OCI-LY7 (cell line): ENCODE measurements at regions not wholly inside any gene's neighbourhood (a gene's known extent, or its start where the extent isn't known, plus 50 kb on each side); places are given as distances from the start of the nearest gene placed in this dataset.

ENCODE experiments used
- BruUV-seq: library from RNA; stranded (reverse); fragments of 400-500 nt; replicated peaks from 2 replicates; lab custom pipeline; 2021; lab: Mats Ljungman, UMichigan
- CTCF ChIA-PET: fragments of 300-600 bp; sonication (Branson Sonifier 250); formaldehyde crosslinking; loops from one replicate; lab custom pipeline; 2022; ENCODE audit warnings: antibody characterized with exemption; ENCODE audit not compliant: unreplicated experiment; lab: Charles Lee
- POLR2A ChIA-PET: fragments of 300-600 bp; sonication (Branson Sonifier 250); formaldehyde crosslinking; loops from one replicate; lab custom pipeline; 2022; ENCODE audit warnings: antibody characterized with exemption; lab: Charles Lee
- DNase-seq: peaks from one replicate; pipeline ENCODE4 v3.0.0-alpha.2; 2015; ENCODE audit warnings: low spot score
- H2AFZ ChIP-seq: fragments of 200-600 bp; sonication (generic), shearing (Covaris generic); 2 replicates; pipeline ENCODE4 v1.6.1; 2014; ENCODE audit warnings: mild to moderate bottlenecking, antibody characterized with exemption, low read length, moderate library complexity
- H3K27ac ChIP-seq: fragments of 200-600 bp; sonication (generic); 2 replicates; pipeline ENCODE4 v1.5.1; 2014; ENCODE audit warnings: mixed run types, low read depth, mild to moderate bottlenecking, moderate library complexity, low read length, inconsistent platforms; ENCODE audit not compliant: poor library complexity, severe bottlenecking
- H3K36me3 ChIP-seq: fragments of 200-600 bp; sonication (generic); 2 replicates; pipeline ENCODE4 v1.6.1; 2014; ENCODE audit warnings: mild to moderate bottlenecking, antibody characterized with exemption, low read length, moderate library complexity, mixed read lengths; ENCODE audit not compliant: insufficient read depth
- H3K4me1 ChIP-seq: fragments of 200-600 bp; sonication (generic); 2 replicates; pipeline ENCODE4 v1.5.1; 2014; ENCODE audit warnings: mild to moderate bottlenecking, low read length; ENCODE audit not compliant: insufficient read depth, poor library complexity, severe bottlenecking
- H3K4me2 ChIP-seq: fragments of 200-600 bp; sonication (generic); 2 replicates; pipeline ENCODE4 v1.6.1; 2014; ENCODE audit warnings: mild to moderate bottlenecking, low read length
- H3K4me3 ChIP-seq: fragments of 200-600 bp; sonication (generic); 2 replicates; pipeline ENCODE4 v1.5.1; 2014; ENCODE audit warnings: mild to moderate bottlenecking, low read depth, low read length; ENCODE audit not compliant: poor library complexity, severe bottlenecking
- H3K79me2 ChIP-seq: fragments of 200-600 bp; sonication (generic); 2 replicates; pipeline ENCODE4 v1.6.1; 2016; ENCODE audit warnings: low read depth, mild to moderate bottlenecking, low read length, moderate library complexity, mixed read lengths; ENCODE audit not compliant: insufficient read depth
- H3K9me2 ChIP-seq: fragments of 200-600 bp; sonication (generic); 2 replicates; pipeline ENCODE4 v1.6.1; 2016; ENCODE audit warnings: mild to moderate bottlenecking, low read length, mixed read lengths; ENCODE audit not compliant: insufficient read depth
- H3K9me3 ChIP-seq: fragments of 200-600 bp; sonication (generic); 2 replicates; pipeline ENCODE4 v1.6.1; 2014; ENCODE audit warnings: mild to moderate bottlenecking, mixed run types, low read length, mixed read lengths
- H4K20me1 ChIP-seq: fragments of 200-600 bp; sonication (generic); 2 replicates; pipeline ENCODE4 v1.6.1; 2014; ENCODE audit warnings: mild to moderate bottlenecking, antibody characterized with exemption, low read length, moderate library complexity, mixed read lengths; ENCODE audit not compliant: insufficient read depth
- EZH2phosphoT487 ChIP-seq: fragments of 200-600 bp; sonication (generic); IDR thresholded peaks from 2 replicates; pipeline ENCODE4 v1.6.1; 2018; ENCODE audit warnings: low read depth, borderline replicate concordance, mild to moderate bottlenecking, mixed run types, antibody characterized with exemption, low read length, moderate library complexity, mixed read lengths
- intact Hi-C: fragments of 100-400 bp; cut with micrococcal nuclease; formaldehyde crosslinking; loops from one replicate; pipeline ENCODE4 v1.10.0; 2022; ENCODE audit not compliant: unreplicated experiment
- TF ChIP-seq, protein P1 (sequence below): fragments of 200-600 bp; sonication (generic); conservative IDR thresholded peaks from 2 replicates; pipeline ENCODE4 v1.5.1; 2014; ENCODE audit warnings: mild to moderate bottlenecking, antibody characterized with exemption, low read length, moderate library complexity, mixed read lengths

DNA sequence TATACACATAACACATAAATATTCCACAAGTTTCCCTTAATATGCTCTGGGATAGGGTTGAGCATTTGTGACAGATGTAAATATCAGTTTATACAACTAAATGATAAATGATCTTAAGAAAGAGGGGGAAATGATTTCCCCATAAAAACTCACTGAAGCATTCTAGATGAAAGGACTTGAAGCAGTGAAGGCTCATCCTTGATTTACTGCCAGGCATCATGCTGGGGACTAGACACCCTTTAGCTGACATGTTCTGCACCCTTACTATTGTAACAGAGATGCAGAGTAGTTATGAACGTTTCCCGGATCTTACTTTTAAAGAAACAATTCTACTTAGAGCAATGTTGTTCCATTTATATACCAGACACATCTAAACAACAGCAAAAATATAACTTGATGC lies 235.8 kb downstream of the PTGER3 start:
- Histone ChIP-seq H4K20me1 (no peaks in the 10 kb centered on the region), H3K9me3 (no peaks in the 10 kb centered on the region), H3K79me2 (no peaks in the 10 kb centered on the region), H3K4me2 (no peak overlapping the region), H3K36me3 (no peaks in the 10 kb centered on the region), H3K4me1 (no peaks in the 10 kb centered on the region), H3K4me3 (no peak overlapping the region), H3K27ac (no peak overlapping the region), H2AFZ (no peak overlapping the region), H3K9me2 (no peaks in the 10 kb centered on the region)
- intact Hi-C loops = no loop called here
- BruUV-seq = no TSS peak
- no peak for DNase-seq
- CTCF ChIA-PET = no interaction called here
- POLR2A ChIA-PET = no interaction called here
- TF ChIP-seq EZH2phosphoT487 = no peak
- TF ChIP-seq, protein P1, sequence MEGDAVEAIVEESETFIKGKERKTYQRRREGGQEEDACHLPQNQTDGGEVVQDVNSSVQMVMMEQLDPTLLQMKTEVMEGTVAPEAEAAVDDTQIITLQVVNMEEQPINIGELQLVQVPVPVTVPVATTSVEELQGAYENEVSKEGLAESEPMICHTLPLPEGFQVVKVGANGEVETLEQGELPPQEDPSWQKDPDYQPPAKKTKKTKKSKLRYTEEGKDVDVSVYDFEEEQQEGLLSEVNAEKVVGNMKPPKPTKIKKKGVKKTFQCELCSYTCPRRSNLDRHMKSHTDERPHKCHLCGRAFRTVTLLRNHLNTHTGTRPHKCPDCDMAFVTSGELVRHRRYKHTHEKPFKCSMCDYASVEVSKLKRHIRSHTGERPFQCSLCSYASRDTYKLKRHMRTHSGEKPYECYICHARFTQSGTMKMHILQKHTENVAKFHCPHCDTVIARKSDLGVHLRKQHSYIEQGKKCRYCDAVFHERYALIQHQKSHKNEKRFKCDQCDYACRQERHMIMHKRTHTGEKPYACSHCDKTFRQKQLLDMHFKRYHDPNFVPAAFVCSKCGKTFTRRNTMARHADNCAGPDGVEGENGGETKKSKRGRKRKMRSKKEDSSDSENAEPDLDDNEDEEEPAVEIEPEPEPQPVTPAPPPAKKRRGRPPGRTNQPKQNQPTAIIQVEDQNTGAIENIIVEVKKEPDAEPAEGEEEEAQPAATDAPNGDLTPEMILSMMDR = no peak

DNA sequence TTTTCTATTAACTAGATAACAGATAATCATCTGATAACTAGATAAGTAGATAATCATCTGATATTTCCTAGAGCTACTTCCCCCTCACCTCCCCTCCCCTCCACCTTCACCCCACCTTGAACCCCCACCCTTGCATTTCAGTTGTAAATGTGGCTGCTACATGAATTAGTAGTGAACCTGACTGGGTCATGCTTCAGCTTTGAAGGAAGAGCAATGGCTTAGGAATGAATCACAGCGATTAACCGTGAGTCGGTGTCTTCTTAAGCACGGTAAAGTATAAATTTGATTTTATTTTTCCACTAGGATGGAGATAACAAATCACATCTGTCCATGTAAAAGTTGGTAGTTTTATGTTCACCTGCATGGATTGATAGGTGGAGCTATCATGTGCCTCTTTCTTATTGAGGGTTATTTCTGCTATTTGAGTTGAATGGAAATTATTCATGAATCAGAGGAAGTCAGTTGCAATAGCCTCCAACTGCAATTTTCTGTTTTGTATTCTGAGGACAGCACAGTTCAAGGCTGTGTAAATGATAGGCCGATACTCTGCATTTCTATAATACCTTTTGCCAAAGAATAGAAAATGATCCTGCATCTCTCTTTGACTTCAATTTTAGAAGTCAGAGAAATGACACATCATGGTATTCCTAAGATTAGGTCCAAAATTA lies 235.0 kb downstream of the PTGER3 start:
- intact Hi-C loops = no loop called here
- CTCF ChIA-PET = no interaction called here
- TF ChIP-seq, protein P1 = no peak
- TF ChIP-seq EZH2phosphoT487 = no peak

DNA sequence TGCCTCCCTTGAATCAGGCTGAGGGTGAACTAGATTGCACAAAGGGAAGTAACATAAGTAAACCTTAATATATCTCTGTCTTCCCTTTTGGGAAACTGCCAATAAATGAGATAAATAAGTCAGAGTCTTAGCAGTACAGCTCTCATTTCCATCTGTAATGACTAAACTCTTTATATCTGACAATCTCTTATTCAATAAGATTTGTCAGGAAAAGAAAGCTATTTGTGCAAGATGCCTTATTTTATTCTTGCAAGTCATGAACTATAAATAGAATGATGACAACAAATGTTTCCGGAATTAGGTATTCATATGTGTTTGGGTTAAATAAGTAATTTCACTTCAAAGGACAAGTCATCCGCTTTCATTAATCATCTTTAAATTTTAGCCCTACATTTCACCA lies 229.2 kb downstream of the PTGER3 start:
- H3K4me3 ChIP-seq = no peak overlapping the region
- H3K36me3 ChIP-seq = no peaks in the 10 kb centered on the region
- POLR2A ChIA-PET = no interaction called here
- no peak for DNase-seq
- H3K4me2 ChIP-seq = no peak overlapping the region
- H4K20me1 ChIP-seq = no peaks in the 10 kb centered on the region
- BruUV-seq = no TSS peak
- TF ChIP-seq EZH2phosphoT487 = no peak
- TF ChIP-seq, protein P1 = no peak
- H3K9me3 ChIP-seq = no peaks in the 10 kb centered on the region
- intact Hi-C loops = no loop called here
- no peak overlapping the region for H2AFZ ChIP-seq
- no peak overlapping the region for H3K27ac ChIP-seq
- CTCF ChIA-PET = no interaction called here
- no peaks in the 10 kb centered on the region for H3K9me2 ChIP-seq
- H3K79me2 ChIP-seq = no peaks in the 10 kb centered on the region
- H3K4me1 ChIP-seq = no peaks in the 10 kb centered on the region

More for the DNA sequence above, 235.0 kb downstream of the PTGER3 start:
- Histone ChIP-seq H3K9me3 (no peaks in the 10 kb centered on the region), H3K4me1 (no peaks in the 10 kb centered on the region), H3K9me2 (no peaks in the 10 kb centered on the region), H4K20me1 (no peaks in the 10 kb centered on the region), H3K36me3 (no peaks in the 10 kb centered on the region), H3K4me3 (no peak overlapping the region), H3K27ac (no peak overlapping the region), H3K79me2 (no peaks in the 10 kb centered on the region), H3K4me2 (no peak overlapping the region), H2AFZ (no peak overlapping the region)
- DNase-seq = no peak
- no TSS peak for BruUV-seq
- POLR2A ChIA-PET = no interaction called here
